Colonic mucosa (tissue), 4 donors: ENCODE measurements at regions not wholly inside any gene's neighbourhood (a gene's known extent, or its start where the extent isn't known, plus 50 kb on each side); places are given as distances from the start of the nearest gene placed in this dataset.

Experiments
- DNase-seq: peaks from one replicate; pipeline ENCODE4 v3.0.0-alpha.2; 2020
- H3K27ac ChIP-seq: fragments of 200-600 bp; one replicate; pipeline ENCODE4 v1.8.0; 2021
- H3K27me3 ChIP-seq: fragments of 200-600 bp; one replicate; pipeline ENCODE4 v1.8.0; 2021
- H3K36me3 ChIP-seq: fragments of 200-600 bp; one replicate; pipeline ENCODE4 v1.8.0; 2021
- H3K4me1 ChIP-seq: fragments of 200-600 bp; one replicate; pipeline ENCODE4 v1.8.0; 2021; ENCODE audit warnings: mild to moderate bottlenecking
- H3K4me3 ChIP-seq: fragments of 200-600 bp; one replicate; pipeline ENCODE4 v1.8.0; 2021
- H3K9ac ChIP-seq, 2 donors: one replicate each; pipeline ENCODE4 v1.7.0; 2013; ENCODE audit warnings: control low read depth in 2 of 2, low read depth in 2 of 2, low read length in 2 of 2
- H3K9me3 ChIP-seq: fragments of 200-600 bp; one replicate; pipeline ENCODE4 v1.8.0; 2021
- intact Hi-C: fragments of 100-400 bp; cut with DNase I; formaldehyde crosslinking; loops from one replicate; pipeline ENCODE4 v1.14.1; 2022
- TF ChIP-seq, protein P1 (sequence below): fragments of 200-600 bp; IDR thresholded peaks from one replicate; pipeline ENCODE4 v1.8.0; 2022; ENCODE audit warnings: antibody characterized with exemption, mild to moderate bottlenecking
- donor health status: healthy.
- donor health status: DM: no; HTN: no; CAD: no.
- donor health status: DM: no; HTN: no; CAD: no.

GRCh38 chr2:146994246-146994645, 850.6 kb upstream of the ACVR2A start:
- Histone ChIP-seq H3K9me3 (no peaks in the 10 kb centered on the region), H3K4me1 (no peaks in the 10 kb centered on the region), H3K9ac (no peak overlapping the region), H3K4me3 (no peak overlapping the region), H3K27ac (no peak overlapping the region), H3K27me3 (no peaks in the 10 kb centered on the region), H3K36me3 (no peaks in the 10 kb centered on the region)
- TF ChIP-seq, protein P1, sequence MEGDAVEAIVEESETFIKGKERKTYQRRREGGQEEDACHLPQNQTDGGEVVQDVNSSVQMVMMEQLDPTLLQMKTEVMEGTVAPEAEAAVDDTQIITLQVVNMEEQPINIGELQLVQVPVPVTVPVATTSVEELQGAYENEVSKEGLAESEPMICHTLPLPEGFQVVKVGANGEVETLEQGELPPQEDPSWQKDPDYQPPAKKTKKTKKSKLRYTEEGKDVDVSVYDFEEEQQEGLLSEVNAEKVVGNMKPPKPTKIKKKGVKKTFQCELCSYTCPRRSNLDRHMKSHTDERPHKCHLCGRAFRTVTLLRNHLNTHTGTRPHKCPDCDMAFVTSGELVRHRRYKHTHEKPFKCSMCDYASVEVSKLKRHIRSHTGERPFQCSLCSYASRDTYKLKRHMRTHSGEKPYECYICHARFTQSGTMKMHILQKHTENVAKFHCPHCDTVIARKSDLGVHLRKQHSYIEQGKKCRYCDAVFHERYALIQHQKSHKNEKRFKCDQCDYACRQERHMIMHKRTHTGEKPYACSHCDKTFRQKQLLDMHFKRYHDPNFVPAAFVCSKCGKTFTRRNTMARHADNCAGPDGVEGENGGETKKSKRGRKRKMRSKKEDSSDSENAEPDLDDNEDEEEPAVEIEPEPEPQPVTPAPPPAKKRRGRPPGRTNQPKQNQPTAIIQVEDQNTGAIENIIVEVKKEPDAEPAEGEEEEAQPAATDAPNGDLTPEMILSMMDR, result no peak
- no peak for DNase-seq
- intact Hi-C loops, result no loop called here

GRCh38 chr2:146992466-146992865, 852.4 kb upstream of the ACVR2A start:
- Histone ChIP-seq H3K27ac (no peak overlapping the region), H3K9me3 (no peaks in the 10 kb centered on the region), H3K36me3 (no peaks in the 10 kb centered on the region), H3K4me3 (no peak overlapping the region), H3K27me3 (no peaks in the 10 kb centered on the region), H3K9ac (no peak overlapping the region), H3K4me1 (no peaks in the 10 kb centered on the region)
- intact Hi-C loops, result no loop called here
- no peak for DNase-seq
- TF ChIP-seq, protein P1, result no peak

DNA sequence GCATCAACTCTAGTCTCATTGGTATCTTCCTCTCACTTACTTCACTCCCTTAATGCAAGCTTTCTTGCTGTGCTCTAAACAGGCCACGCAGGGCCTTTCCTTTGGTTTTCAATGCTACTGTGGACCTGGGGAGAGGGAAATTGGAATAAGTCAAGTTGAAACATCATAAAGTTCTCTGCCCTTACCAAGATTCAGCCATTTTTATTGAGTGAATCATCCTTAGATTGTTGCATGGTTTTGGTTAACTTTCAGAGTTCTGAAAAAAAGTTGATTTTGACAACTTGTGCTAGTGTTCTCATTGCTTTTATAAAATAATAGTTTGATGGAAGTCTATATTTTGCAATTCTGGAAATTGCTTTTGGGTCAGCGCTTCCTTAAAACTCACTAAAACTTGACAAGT, 852.8 kb upstream of the ACVR2A start:
- intact Hi-C loops, result no loop called here
- Histone ChIP-seq H3K27ac (no peak overlapping the region), H3K4me1 (no peaks in the 10 kb centered on the region), H3K9me3 (no peaks in the 10 kb centered on the region), H3K9ac (no peak overlapping the region), H3K27me3 (no peaks in the 10 kb centered on the region), H3K4me3 (no peak overlapping the region), H3K36me3 (no peaks in the 10 kb centered on the region)
- no peak for DNase-seq
- TF ChIP-seq, protein P1, result no peak

DNA sequence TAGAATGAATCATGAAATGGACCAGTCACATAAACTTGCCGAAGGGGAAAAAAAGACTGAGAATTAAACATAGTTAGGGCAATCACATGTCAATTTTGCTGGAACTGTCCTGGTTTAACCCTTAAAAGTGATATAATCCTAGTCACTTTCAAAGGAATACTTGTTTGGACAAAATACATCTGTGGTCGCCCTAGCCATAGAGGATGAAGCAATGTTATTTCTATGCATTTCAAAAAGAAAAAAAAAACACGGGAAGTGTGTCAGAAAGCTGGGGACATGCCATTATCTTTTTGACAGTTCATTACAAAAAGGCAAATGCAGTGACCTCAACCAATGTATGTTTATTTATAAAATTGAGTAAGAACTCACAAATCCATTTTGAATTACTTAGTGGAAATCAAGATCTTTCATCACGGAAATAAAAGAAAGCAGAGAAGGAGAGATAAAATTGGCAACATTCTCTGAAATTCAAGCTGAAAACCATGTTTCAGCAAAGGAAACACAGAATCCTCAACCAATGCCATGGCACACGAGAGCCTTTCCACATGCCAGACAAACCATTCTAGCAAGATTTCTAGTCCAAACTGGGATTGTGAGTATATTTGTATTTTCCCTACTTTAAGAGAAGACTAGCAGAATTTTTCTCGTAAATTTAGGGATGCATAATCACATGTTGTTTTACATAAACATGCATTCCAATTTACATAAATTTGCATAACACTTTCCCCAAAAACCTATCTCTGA, 854.3 kb upstream of the ACVR2A start:
- Histone ChIP-seq H3K9ac (no peak overlapping the region), H3K9me3 (no peaks in the 10 kb centered on the region), H3K27ac (no peak overlapping the region), H3K27me3 (no peaks in the 10 kb centered on the region), H3K4me3 (no peak overlapping the region), H3K4me1 (no peaks in the 10 kb centered on the region), H3K36me3 (no peaks in the 10 kb centered on the region)
- DNase-seq, result no peak
- intact Hi-C loops, result no loop called here
- TF ChIP-seq, protein P1, result no peak

- Histone ChIP-seq H3K27ac (no peak overlapping the region), H3K9ac (no peak overlapping the region), H3K36me3 (no peaks in the 10 kb centered on the region), H3K9me3 (no peaks in the 10 kb centered on the region), H3K27me3 (no peaks in the 10 kb centered on the region), H3K4me3 (no peak overlapping the region), H3K4me1 (no peaks in the 10 kb centered on the region)
- DNase-seq, result no peak
- TF ChIP-seq, protein P1, result no peak
- intact Hi-C loops, result no loop called here
These were observed 855.1 kb upstream of the ACVR2A start for GRCh38 chr2:146989741-146990140.
